GM18517 (cell line): ENCODE measurements at regions not wholly inside any gene's neighbourhood (a gene's known extent, or its start where the extent isn't known, plus 50 kb on each side); places are given as distances from the start of the nearest gene placed in this dataset.

Experiments
- ATAC-seq: cut with Tn5 transposase; IDR thresholded peaks from one replicate; pipeline ENCODE4 v1.9.1; 2021; ENCODE audit warnings: mild to moderate bottlenecking, moderate library complexity; ENCODE audit not compliant: unreplicated experiment

DNA sequence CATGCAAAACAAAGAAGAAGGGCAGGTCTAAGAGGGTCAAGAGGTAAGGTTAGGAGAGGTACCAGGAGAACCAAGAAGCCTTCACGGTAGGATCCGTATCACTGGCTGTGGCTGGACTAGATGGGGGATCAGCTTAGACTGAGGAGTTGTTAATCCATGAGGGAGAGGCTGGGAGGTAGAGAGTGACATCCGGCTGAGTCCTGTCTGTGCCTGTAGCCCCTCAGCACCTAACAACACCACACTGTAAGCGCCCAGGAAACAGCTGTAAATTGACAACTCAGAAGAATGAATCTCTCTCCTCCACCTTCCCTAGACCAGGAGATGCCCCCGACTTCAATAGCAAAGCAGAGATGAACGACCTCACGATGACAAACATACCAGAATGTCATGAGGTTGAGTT is 199.4 kb upstream of the RPL38 start:
- ATAC-seq = no peak

DNA sequence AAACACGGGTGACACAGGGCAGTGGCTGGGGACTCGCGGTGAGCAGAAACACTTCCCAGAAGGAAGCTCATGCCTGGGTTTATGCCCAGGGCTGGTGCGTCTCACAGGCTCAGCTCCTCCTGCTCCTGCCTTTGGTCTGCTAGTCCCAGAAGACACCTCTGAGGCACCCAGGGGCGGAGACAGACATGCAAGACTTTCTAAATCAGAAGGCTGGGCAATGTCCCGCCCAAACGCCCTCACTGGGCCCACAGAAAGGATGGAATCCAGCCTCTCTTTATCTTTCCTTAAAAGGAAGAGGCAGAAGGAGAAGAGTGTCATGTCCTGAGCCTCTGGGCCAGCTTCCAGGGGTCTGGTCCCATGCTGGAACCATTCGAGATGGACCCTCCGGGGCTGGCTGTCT is 197.7 kb upstream of the RPL38 start:
- no peak for ATAC-seq

- no peak for ATAC-seq
Observed at GRCh38 chr17:74006371-74006770, 197.1 kb upstream of the RPL38 start.

- ATAC-seq = no peak
Observed at GRCh38 chr17:74008196-74008595, 195.3 kb upstream of the RPL38 start.

DNA sequence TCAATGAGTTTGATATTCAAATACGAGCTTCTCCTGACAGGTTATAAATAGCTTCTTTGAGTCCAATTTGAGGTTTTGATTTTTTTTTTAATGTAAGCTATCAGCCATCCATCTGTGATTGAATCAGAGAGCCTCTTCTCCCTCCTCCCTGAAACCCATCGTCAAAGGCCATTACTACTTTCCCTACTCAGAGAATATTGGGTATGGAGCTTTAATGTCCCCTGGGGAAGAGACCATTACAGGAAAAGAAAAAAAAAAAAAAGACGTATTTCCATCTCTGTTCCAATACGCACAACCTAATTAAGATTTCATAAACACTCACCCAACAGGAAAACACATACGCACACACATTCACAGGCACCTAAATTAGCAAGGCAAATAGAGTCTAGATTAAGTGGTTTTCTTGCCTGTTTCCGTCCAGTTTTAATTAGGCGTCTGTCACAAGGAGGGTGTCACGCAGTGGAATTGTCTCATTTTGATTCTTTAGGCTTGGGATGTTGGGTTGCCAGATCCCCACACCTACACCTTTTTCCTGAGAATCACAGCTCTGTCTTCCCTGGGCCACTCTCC is 194.3 kb upstream of the RPL38 start:
- no peak for ATAC-seq

DNA sequence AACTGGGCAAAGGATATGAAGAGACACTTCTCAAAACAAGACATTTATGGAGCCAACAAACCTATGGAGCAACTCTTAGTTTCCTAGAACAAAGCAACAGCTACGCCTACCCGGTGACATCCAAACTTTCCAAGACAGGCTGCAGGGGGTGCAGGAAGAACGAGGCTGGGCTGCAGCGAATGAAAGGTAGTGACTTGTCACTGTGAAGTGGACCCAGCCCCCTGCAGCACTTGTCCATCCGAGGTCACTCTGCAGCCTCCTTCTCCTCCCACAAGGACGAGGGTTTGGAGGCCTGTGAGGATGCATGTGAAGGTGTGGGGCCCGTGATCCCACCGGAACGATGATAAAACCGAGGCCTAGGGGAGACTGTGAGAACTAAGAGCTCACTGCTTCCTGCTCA is 192.6 kb upstream of the RPL38 start:
- no peak for ATAC-seq

GRCh38 chr17:74011966-74012365 is 191.5 kb upstream of the RPL38 start:
- ATAC-seq = no peak

DNA sequence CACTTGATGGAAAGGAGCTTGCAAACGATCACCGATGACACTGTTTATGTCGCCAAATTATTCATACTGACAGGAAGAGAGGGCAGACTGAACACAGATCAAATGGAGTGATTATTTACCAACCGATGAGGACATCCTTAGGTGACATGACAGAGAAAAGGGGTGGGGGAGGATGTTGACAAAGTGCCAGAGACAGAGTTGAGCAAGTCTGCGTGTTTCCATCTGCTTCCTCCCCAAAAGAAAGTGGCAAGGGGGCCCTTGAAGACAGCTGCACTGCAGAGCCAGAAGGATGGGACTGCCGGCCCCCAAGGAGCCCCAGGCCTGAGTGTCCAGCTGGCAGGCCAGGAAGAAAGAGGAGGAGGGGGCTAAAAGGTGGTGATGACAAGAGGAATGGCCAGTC is 191.0 kb upstream of the RPL38 start:
- no peak for ATAC-seq

DNA sequence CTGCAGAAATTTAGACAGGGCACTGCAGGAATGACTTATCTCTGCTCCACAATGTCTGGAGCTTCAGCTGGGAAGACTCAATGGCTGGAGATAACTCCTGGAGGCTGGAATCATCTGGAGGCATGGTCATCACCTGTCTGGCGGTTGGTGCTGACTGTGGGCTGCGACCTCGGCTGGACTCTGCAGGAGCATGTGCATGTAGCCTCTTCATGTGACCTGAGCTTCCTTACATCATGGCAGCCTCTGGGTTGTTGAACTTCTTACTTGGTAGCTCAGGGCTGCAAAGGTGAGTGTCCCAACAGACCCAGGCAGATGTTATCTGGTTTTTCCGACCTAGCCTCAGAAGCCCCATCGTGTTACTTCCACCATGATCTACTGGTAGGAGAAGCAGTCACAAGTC is 188.2 kb upstream of the RPL38 start:
- no peak for ATAC-seq

DNA sequence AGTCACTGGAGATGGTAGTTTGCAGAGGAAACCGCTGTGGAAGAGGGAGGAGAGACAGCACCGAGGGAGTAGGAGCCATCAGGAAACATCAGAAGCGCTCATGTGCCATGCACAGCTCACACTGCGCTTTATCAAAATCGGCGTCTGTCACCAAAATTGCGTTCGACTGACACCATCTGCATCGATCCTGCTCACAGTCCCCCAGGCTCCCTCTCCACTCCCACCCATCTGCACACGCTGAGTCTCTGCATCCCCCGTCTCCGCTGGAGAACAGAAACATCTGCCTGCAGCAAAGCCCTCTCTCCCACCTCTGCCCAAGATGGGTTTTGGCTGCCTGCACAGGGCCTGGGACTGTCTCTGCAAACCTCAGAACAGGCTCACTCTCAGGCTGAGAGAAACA is 187.5 kb upstream of the RPL38 start:
- ATAC-seq = no peak

- no peak for ATAC-seq
Observed at GRCh38 chr17:74016461-74016860, 187.0 kb upstream of the RPL38 start.

- ATAC-seq = no peak
Observed at GRCh38 chr17:74017466-74017865, 186.0 kb upstream of the RPL38 start.

DNA sequence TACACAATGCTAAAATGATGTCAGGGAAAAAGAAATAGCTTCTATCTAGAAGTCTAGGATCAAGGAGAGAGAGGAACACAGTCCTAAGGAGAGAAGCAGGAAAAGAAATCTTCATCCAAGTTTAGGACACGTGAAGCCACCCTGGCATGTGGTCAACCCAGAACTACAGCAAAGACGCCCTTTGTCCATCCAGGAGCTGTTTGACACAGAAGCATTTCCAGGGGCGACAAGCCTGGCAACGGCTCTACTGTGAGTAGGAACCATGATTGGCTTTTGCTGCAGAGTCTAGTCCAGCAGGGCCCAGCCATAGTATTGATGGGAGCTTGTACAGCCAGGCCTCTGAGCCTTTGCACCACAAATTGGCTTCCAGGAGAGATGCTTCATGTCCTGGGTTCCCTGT is 185.4 kb upstream of the RPL38 start:
- no peak for ATAC-seq

DNA sequence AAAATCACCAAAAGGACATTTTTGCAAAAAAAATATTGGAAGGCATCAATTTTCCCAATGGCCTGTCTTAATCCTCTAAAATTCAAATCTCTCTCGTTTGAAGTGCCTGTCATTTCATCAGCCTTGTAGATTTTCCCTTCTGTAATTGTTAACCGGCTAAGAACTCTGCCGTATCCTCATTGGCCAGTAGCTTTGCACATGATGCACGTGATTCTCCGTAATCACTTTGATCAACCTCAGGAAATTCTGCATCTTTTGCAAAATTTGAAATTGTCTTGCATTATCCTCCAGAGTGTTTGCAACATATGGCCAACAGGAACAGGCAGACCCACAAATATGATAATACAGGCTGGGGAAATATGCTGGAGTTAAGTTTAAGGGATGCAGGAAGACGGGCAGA is 184.2 kb upstream of the RPL38 start:
- ATAC-seq = no peak

DNA sequence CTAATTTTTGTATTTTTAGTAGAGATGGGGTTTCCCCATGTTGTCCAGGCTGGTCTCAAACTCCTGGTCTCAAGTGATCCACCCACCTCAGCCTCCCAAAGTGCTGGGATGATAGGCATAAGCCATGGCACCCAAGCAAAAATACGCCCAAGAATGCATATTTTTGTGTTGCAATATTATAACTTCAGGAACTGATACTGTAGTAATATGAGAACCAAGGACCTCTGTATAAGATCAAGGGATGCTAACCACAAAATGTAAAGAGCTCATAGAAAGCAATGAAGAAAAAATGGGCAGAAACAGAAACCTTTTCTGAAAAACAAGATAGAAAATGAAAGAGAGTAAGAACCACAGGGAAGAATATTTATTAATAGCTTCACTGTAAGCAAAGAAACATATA is 183.6 kb upstream of the RPL38 start:
- no peak for ATAC-seq

GRCh38 chr17:74020522-74020921 is 183.0 kb upstream of the RPL38 start:
- no peak for ATAC-seq

DNA sequence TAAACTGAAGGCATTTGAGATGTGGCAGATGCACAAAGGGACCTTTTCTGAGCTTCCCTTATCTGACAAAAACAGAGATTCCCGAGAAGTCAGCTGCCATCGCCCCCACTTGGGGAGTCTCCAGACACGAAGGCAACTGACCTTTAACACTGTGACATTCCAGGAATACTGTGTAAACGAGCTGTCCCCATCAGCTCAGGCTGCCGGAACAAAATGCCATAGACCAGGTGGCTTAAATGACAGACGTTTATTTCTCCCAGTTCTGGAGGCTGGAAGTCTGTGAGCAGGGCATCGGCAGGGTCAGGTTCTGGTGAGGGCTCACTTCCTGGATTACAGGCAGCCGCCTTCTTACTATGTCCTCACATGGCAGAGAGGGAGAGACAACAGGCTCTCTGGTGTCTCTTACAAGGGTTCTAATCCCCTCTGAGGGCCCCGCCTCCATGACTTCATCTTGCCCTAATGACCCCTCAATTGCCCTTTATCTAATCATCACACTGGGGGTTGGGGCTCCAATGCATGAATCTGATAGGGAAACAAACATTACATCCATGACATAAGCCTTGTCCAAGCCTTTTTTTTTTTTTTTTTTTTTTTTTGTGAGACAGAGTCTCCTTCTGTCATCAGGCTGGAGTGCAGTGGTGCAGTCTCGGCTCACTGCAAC is 178.5 kb upstream of the RPL38 start:
- no peak for ATAC-seq

- ATAC-seq = no peak
Observed at GRCh38 chr17:74027444-74027843, 176.0 kb upstream of the RPL38 start.

DNA sequence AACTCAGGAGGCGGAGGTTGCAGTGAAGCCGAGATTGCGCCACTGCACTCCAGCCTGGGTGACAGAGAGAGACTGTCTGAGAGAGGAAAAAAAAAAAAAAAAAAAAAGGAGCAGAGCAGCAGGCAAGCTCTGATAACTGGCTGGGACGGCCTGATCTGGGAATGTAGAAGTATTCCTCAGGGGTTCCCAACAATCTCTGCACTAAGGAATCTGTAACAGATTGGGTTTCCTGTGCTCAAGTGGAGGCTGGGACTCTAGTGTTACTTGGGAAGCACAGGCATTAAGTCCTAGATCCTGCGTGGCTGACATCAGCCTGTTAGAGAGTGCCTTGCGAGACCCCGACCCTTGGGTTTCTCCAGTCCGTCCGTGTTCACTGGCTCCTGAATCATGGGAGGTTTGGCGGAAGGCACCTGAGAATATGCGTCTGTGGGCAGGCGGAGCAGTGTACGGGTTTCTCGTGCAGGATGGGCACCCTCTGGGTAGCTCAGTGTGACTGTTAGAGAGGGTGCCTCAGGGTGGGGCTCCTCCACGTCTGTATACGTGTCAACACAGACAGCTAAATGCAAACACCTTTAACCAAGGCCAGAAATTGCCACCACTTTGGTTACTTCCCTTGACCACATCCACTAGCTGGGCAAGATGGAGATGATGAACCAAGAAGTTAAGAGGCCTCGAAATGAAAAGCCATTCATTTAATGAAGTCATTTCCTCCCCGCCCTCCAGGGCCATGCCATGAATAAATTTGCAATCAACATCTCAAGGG is 174.9 kb upstream of the RPL38 start:
- ATAC-seq = no peak

DNA sequence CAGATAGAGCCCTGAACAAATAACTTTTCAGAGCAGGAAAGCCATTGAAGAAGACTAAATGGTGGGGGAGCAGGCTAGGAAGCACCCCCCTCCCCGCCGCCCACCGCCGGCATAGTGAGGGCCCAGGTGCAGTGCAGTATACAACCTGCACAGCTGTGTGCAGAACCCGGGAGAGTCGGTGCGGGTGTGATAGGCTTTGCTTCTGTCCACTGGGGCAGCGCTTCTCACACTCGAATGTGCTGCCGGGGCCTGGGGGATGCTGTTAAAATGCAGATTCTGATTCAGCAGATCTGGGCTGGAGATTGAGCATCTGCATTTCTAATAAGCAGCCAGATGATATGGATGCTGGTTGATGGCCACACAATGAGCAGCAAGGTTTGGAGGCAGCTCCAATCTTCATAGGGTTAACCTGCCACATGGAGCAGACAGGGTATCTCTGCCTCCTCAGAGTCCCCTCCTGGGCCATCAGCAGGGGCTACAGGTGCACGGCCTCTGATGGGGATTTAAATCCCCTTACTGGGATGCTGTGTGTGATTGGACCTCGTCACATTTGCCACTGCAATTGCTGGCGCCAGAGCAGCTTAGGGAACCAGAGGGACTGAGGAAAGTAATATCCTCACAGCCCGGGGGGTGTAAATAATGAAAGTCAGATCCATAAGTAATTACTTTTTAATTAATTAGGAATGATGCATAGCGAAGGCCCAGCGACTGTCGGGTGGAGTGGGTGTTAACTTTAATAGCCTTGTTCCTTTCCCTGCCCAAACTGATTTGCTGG is 172.0 kb upstream of the RPL38 start:
- ATAC-seq = no peak

- ATAC-seq = no peak
Observed at GRCh38 chr17:74032222-74032621, 171.3 kb upstream of the RPL38 start.

DNA sequence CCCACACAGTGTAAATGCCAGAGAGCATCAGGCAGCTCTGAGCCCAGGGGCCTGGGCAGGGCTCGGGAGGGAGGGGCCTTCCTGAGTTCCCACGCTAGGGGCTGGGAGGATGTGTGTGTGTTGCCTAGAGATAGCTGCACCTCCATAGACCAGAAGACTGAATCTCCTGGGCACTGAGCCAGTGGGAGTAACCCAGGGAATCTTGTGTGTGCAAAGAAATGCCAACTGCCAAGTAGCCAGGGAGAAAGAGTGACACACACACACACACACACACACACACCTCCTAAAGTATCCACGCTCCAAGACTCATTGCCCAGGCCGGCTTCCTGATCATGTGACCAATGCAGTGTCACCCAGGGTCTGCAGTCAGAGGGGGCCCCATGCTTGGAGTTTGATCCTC is 166.2 kb upstream of the RPL38 start:
- no peak for ATAC-seq
